ENCODE measurements at regions not wholly inside any gene's neighbourhood (a gene's known extent, or its start where the extent isn't known, plus 50 kb on each side); places are given as distances from the start of the nearest gene placed in this dataset.
"Not testable (repeated sequence)": the region's sequence is repeated elsewhere in the genome, so short reads cannot be mapped to it uniquely, and the experiment has no call there.

- DNase-seq (ENCODE audit: low read depth in 2 of 2): no peak
These were observed 65.3 kb upstream of the PTGDR start for GRCh38 chr14:52202151-52202550.

GRCh38 chr14:52190337-52190931 lies 77.1 kb upstream of the PTGDR start:
- DNase-seq (ENCODE audit: low read depth in 2 of 2): no peak

- no peak for DNase-seq (ENCODE audit: low read depth in 2 of 2)
These were observed 78.2 kb upstream of the PTGDR start for GRCh38 chr14:52189325-52189724.

- DNase-seq (ENCODE audit: low read depth in 2 of 2): no peak
These were observed 79.1 kb upstream of the PTGDR start for GRCh38 chr14:52188381-52188780.

- DNase-seq (ENCODE audit: low read depth in 2 of 2): no peak
These were observed 82.3 kb upstream of the PTGDR start for GRCh38 chr14:52185178-52185577.

GRCh38 chr14:52182853-52183252 lies 84.6 kb upstream of the PTGDR start:
- no peak for DNase-seq (ENCODE audit: low read depth in 2 of 2)

- no peak for DNase-seq (ENCODE audit: low read depth in 2 of 2)
These were observed 88.2 kb upstream of the PTGDR start for GRCh38 chr14:52179141-52179790.

GRCh38 chr14:52175982-52176502 lies 91.5 kb upstream of the PTGDR start:
- no peak for DNase-seq (ENCODE audit: low read depth in 2 of 2)

GRCh38 chr14:52171932-52172331 lies 95.6 kb upstream of the PTGDR start:
- DNase-seq (ENCODE audit: low read depth in 2 of 2): not testable (repeated sequence)

- DNase-seq (ENCODE audit: low read depth in 2 of 2): no peak
These were observed 98.0 kb upstream of the NID2 start for GRCh38 chr14:52166822-52167221.

GRCh38 chr14:52155651-52156213 lies 86.9 kb upstream of the NID2 start:
- no peak for DNase-seq (ENCODE audit: low read depth in 2 of 2)

- DNase-seq (ENCODE audit: low read depth in 2 of 2): no peak
These were observed 86.3 kb upstream of the NID2 start for GRCh38 chr14:52154992-52155650.

GRCh38 chr14:52153939-52154338 lies 85.1 kb upstream of the NID2 start:
- no peak for DNase-seq (ENCODE audit: low read depth in 2 of 2)

- DNase-seq (ENCODE audit: low read depth in 2 of 2): no peak
These were observed 81.3 kb upstream of the NID2 start for GRCh38 chr14:52150162-52150561.

GRCh38 chr14:52148371-52148770 lies 79.5 kb upstream of the NID2 start:
- no peak for DNase-seq (ENCODE audit: low read depth in 2 of 2)

GRCh38 chr14:52146504-52146903 lies 77.6 kb upstream of the NID2 start:
- DNase-seq (ENCODE audit: low read depth in 2 of 2): no peak

- not testable (repeated sequence) for DNase-seq (ENCODE audit: low read depth in 2 of 2)
These were observed 75.2 kb upstream of the NID2 start for GRCh38 chr14:52144099-52144498.

- no peak for DNase-seq (ENCODE audit: low read depth in 2 of 2)
These were observed 73.6 kb upstream of the NID2 start for GRCh38 chr14:52142504-52142903.

GRCh38 chr14:52131640-52132320 lies 62.9 kb upstream of the NID2 start:
- peak; percentile 6 to 20 for DNase-seq (ENCODE audit: low read depth in 2 of 2)

- no peak for DNase-seq (ENCODE audit: low read depth in 2 of 2)
These were observed 60.9 kb upstream of the NID2 start for GRCh38 chr14:52129721-52130120.

GRCh38 chr14:52125885-52126284 lies 57.0 kb upstream of the NID2 start:
- DNase-seq (ENCODE audit: low read depth in 2 of 2): no peak
